Progenitor cell of endocrine pancreas (in vitro differentiated cells): ENCODE measurements at regions not wholly inside any gene's neighbourhood (a gene's known extent, or its start where the extent isn't known, plus 50 kb on each side); places are given as distances from the start of the nearest gene placed in this dataset.
"Not testable (repeated sequence)": the region's sequence is repeated elsewhere in the genome, so short reads cannot be mapped to it uniquely, and the experiment has no call there.

Source experiments
- DNase-seq: peaks from one replicate; pipeline ENCODE4 v3.0.0; 2021; ENCODE audit warnings: low spot score; ENCODE audit not compliant: unreplicated experiment
- H3K27ac Mint-ChIP-seq: 2 replicates; pipeline ENCODE4 v1.8.0; 2021; ENCODE audit warnings: mild to moderate bottlenecking, moderate library complexity, mixed read lengths
- H3K27me3 Mint-ChIP-seq: 2 replicates; pipeline ENCODE4 v1.8.0; 2021; ENCODE audit warnings: mixed read lengths
- H3K36me3 Mint-ChIP-seq: 2 replicates; pipeline ENCODE4 v1.8.0; 2022; ENCODE audit warnings: mixed read lengths; ENCODE audit not compliant: insufficient read depth
- H3K4me1 Mint-ChIP-seq: 2 replicates; pipeline ENCODE4 v1.8.0; 2021; ENCODE audit warnings: low read depth, mixed read lengths
- H3K4me3 Mint-ChIP-seq: 2 replicates; pipeline ENCODE4 v1.8.0; 2021; ENCODE audit warnings: low read depth, mild to moderate bottlenecking, moderate library complexity, mixed read lengths
- H3K9me3 Mint-ChIP-seq: 2 replicates; pipeline ENCODE4 v1.8.0; 2021; ENCODE audit warnings: low read depth, mixed read lengths
- TF ChIP-seq, protein P1 (sequence below): fragments of 200-600 bp; sonication (generic); IDR thresholded peaks from one replicate; pipeline ENCODE4 v1.5.0; 2021; ENCODE audit warnings: antibody characterized with exemption, mild to moderate bottlenecking; ENCODE audit not compliant: unreplicated experiment

DNA sequence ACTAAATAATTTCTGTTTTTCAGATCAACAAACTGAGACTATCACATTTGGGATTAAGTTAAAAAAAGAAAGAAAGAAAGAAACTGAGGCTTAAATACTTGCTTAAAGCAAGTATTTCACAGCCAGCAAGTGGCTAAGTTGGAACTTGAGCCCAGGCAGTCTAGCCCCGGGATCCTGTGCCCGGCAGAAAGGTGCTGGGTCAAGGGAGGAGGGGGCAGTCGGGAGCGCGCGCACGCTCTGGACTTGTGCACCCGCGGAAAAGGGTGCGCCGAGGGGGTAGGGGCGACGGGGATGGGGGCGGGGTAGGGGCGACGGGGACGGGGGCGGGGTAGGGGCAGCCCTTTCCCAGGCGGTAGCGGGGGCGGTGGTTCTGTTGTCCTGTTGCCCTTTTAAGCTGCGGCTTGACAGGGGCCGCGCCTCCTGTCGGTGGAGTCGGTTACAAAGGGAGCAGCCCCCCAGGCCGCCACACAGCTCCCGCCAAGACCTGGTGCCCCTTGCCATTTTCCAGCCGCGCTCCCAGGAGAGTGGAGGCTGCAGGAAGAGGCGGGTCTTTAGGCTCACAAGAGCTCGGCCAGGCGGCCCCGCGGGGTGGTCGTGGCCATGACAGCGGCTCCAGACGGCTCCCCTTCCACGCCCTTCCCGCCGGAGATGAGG lies 60.6 kb downstream of the GOLGA8T start:
- not testable (repeated sequence) for H3K4me3 Mint-ChIP-seq, H3K9me3 Mint-ChIP-seq, H3K36me3 Mint-ChIP-seq, H3K27me3 Mint-ChIP-seq, H3K27ac Mint-ChIP-seq, H3K4me1 Mint-ChIP-seq
- TF ChIP-seq, protein P1, sequence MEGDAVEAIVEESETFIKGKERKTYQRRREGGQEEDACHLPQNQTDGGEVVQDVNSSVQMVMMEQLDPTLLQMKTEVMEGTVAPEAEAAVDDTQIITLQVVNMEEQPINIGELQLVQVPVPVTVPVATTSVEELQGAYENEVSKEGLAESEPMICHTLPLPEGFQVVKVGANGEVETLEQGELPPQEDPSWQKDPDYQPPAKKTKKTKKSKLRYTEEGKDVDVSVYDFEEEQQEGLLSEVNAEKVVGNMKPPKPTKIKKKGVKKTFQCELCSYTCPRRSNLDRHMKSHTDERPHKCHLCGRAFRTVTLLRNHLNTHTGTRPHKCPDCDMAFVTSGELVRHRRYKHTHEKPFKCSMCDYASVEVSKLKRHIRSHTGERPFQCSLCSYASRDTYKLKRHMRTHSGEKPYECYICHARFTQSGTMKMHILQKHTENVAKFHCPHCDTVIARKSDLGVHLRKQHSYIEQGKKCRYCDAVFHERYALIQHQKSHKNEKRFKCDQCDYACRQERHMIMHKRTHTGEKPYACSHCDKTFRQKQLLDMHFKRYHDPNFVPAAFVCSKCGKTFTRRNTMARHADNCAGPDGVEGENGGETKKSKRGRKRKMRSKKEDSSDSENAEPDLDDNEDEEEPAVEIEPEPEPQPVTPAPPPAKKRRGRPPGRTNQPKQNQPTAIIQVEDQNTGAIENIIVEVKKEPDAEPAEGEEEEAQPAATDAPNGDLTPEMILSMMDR = peak; percentile 41
- peak; percentile 62 for DNase-seq

GRCh38 chr15:30196009-30196375 lies 61.1 kb downstream of the GOLGA8T start:
- H3K27me3 Mint-ChIP-seq, H3K4me1 Mint-ChIP-seq, H3K27ac Mint-ChIP-seq, H3K4me3 Mint-ChIP-seq, H3K9me3 Mint-ChIP-seq, H3K36me3 Mint-ChIP-seq: not testable (repeated sequence)
- DNase-seq = peak; percentile 60
- TF ChIP-seq, protein P1 = peak; percentile 15

DNA sequence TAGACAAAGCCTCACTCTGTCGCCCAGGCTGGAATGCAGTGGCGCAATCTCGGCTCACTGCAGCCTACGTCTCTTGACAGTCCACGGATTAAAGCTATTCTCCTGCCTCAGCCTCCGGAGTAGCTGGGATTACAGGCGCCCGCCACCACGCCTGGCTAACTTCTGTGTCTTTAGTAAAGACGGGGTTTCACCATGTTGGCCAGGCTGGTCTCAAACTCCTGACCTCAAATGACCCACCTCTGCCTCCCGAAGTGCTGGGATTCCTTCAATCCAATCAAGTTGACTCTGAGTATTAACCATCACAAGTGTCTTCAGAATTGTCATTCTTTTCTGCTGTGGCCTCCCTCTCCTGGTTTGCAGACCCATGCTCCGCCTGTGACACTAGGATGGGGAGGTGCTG lies 61.9 kb downstream of the GOLGA8T start:
- H3K9me3 Mint-ChIP-seq, DNase-seq, H3K27me3 Mint-ChIP-seq, H3K36me3 Mint-ChIP-seq, H3K4me1 Mint-ChIP-seq: not testable (repeated sequence)
- Mint-ChIP-seq H3K27ac (peak overlapping the region; percentile 49), H3K4me3 (peak overlapping the region; percentile 68)

DNA sequence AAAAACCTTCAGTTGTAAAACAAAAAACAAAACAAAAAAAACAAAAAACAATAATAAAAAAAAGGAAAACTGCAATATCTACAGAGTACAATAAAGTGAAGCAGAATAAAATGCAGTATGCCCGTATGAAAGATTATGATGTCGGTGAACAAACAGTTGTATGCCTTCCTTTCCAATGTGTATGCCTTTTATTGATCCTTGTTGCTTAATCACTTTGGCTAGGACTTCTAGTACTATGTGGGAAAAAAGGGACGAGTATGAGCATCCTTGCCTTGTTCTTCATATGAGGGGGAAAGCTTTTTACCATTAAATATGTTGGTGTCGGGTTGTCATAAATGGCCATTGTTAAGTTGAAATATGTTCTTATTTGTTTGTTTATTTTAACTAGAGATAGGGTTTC lies 66.7 kb downstream of the GOLGA8T start:
- not testable (repeated sequence) for H3K27me3 Mint-ChIP-seq, DNase-seq, H3K4me3 Mint-ChIP-seq, H3K4me1 Mint-ChIP-seq, H3K9me3 Mint-ChIP-seq, H3K27ac Mint-ChIP-seq, H3K36me3 Mint-ChIP-seq

DNA sequence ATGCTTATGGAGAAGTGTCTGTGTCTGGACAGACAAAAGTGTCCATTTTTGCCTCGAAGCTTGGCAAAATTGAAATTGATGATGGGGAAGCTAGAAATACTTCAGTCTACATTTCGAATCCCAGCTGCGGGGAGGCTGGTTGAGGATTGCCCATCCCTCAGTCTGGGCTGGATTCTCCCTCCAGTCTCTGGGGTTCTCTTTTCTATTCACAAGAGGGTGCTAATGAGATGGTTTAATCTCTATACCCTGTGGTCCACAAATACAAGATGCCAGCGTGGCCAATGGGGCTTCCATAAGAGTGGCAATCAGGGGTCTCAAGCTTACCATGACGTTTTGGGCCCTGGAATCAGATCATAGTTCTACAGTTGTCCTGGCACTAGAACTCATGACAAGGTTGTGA lies 78.9 kb downstream of the GOLGA8T start:
- DNase-seq, H3K27ac Mint-ChIP-seq, H3K4me1 Mint-ChIP-seq, H3K27me3 Mint-ChIP-seq, H3K9me3 Mint-ChIP-seq, H3K4me3 Mint-ChIP-seq, H3K36me3 Mint-ChIP-seq: not testable (repeated sequence)

- H3K27me3 Mint-ChIP-seq, H3K4me3 Mint-ChIP-seq: not testable (repeated sequence)
Observed at GRCh38 chr15:30221803-30222202, 87.0 kb downstream of the GOLGA8T start.

DNA sequence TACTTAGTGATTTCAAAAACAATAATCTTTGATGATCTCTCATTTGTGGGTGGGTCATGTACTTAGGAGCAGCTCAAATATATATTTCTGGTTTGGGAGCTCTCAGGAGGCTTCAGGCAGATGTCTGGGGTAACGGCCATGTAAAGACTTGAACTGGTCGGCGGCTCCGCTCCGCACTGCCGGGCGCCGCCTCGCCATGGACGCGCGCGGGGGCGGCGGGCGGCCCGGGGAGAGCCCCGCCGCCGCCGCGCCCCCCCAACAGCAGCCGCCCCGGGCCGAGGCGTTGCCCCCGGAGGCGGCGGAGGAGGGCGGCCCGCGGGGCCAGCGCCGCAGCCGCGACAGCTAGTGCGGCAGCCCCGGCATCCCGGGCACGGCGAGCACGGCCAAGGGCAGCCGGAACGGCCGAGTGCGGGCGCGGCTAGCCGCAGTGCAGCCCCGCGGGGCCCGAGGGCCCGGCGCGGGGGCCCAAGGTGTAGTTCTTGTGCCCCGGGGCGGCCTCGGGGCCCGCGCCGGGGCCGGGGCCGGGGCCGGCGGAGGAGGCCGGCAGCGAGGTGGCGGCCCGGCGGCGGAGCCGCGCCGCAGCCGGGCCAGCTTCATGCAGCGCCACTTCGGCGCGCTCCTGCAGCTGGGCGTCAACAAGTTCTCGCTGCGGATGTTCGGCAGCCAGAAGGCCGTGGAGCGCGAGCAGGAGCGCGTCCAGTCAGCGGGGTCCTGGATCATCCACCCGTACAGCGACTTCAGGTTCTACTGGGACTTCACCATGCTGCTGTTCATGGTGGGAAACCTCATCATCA lies 88.1 kb downstream of the GOLGA8T start:
- H3K4me3 Mint-ChIP-seq, H3K4me1 Mint-ChIP-seq, DNase-seq, H3K27ac Mint-ChIP-seq, H3K27me3 Mint-ChIP-seq, H3K9me3 Mint-ChIP-seq, H3K36me3 Mint-ChIP-seq: not testable (repeated sequence)

More at GRCh38 chr15:30221803-30222202, 87.0 kb downstream of the GOLGA8T start:
- not testable (repeated sequence) for H3K27ac Mint-ChIP-seq, H3K36me3 Mint-ChIP-seq, H3K9me3 Mint-ChIP-seq, DNase-seq, H3K4me1 Mint-ChIP-seq

- not testable (repeated sequence) for H3K36me3 Mint-ChIP-seq, H3K4me3 Mint-ChIP-seq, H3K4me1 Mint-ChIP-seq, H3K27me3 Mint-ChIP-seq, H3K9me3 Mint-ChIP-seq, H3K27ac Mint-ChIP-seq, DNase-seq
Observed at GRCh38 chr15:30225233-30225891, 90.5 kb downstream of the GOLGA8T start.

DNA sequence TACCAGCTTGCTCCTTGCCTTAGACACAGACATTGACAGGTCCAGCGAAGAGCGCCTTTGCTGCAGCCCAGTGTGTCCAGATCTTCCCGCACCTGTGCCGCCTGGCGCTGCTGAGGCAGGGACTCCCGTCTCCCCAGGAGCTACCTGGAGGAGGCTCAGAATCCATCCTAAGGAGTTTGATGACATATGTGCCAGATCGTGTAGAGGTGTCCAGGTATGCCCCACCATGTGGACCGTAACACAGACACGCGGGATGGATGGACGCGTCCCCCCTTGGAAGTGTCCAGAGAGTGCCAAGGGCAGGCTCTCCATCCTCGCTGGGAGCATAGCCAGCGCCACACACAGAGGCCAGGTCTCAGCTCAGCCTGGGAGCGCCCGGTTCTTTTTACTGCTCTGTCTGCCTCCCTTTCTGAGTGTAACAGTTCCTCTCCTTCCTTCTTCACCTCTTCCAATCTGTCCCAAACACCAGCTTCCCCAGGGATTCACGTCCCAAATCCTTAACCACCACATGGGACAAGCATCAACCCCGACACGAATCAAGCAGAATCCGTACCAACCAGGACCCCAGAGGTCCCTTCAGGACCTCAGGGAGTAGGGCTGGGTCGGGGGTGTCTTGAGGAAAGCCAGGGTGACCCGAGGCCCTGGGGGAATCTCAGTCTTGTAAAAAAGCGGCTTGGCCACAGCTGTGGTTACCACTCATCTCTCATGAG lies 126.7 kb downstream of the GOLGA8T start:
- H3K27me3 Mint-ChIP-seq, H3K9me3 Mint-ChIP-seq, DNase-seq, H3K4me3 Mint-ChIP-seq, H3K4me1 Mint-ChIP-seq, H3K36me3 Mint-ChIP-seq, H3K27ac Mint-ChIP-seq: not testable (repeated sequence)

GRCh38 chr15:30262142-30262460 lies 127.2 kb downstream of the GOLGA8T start:
- H3K4me1 Mint-ChIP-seq, DNase-seq, H3K27ac Mint-ChIP-seq, H3K27me3 Mint-ChIP-seq, H3K9me3 Mint-ChIP-seq, H3K36me3 Mint-ChIP-seq, H3K4me3 Mint-ChIP-seq: not testable (repeated sequence)

- DNase-seq, H3K4me3 Mint-ChIP-seq, H3K36me3 Mint-ChIP-seq, H3K9me3 Mint-ChIP-seq, H3K27me3 Mint-ChIP-seq, H3K27ac Mint-ChIP-seq, H3K4me1 Mint-ChIP-seq: not testable (repeated sequence)
Observed at GRCh38 chr15:30264000-30264399, 129.1 kb downstream of the GOLGA8T start.
